ENCODE measurements at regions not wholly inside any gene's neighbourhood (a gene's known extent, or its start where the extent isn't known, plus 50 kb on each side); places are given as distances from the start of the nearest gene placed in this dataset.
A peak's percentile ranks its signal among the peaks of the same experiment; 100 is the strongest.

DNA sequence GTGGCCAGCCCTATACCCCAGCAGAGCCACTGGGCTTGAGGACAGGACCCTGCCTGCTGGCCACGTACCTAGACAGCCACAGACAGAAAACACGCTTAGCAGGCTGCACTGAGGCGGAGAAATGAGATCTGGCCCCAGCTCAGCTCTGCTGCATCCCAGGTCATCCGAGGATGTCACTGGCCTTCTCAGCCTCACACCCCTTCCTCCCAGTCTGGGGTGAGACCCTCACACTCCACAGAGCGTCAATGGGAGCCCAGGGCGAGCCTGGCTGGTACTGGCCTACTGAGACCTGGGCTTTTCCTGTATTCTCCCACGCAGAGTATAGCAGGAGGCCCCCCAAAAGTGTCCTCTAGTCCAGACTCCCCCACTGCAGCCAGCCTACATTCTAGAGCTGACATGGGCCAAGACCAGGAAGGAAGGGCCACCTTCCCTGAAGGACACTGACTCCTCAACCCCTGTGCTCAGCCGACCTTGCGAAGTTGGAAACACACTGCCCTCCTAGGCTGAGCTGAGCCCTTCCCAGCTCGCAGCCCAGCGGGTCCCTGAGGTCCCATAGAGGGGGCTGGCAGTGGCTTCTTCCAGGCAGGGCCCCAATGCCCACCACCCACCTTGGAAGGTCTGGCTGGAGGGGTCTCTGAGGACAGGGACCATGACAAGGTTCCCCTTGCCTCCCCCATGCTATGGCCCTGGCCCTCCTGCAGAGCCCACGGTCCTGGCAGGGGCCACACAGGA is 65.9 kb upstream of the LINC01488 start:
- DNase-seq: no peak

DNA sequence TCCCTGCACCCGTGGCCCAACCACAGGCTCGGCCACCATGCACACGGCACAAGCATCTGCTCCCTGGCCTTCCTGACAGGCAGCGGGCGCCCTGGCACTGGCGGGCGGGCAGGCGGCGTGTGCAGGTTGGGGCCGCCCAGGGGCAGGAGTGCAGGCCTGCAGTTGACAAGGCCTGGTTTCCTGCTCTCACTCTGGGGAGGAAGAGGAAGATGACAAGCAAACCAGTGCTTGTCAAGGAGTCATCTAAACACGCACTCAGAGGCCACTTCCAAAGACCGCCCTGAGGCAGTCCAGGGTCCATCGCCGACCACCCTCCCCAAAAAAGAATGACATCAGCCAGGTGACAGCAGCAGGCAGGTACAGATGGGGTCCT is 65.3 kb upstream of the LINC01488 start:
- DNase-seq: peak; percentile 56 to 60

DNA sequence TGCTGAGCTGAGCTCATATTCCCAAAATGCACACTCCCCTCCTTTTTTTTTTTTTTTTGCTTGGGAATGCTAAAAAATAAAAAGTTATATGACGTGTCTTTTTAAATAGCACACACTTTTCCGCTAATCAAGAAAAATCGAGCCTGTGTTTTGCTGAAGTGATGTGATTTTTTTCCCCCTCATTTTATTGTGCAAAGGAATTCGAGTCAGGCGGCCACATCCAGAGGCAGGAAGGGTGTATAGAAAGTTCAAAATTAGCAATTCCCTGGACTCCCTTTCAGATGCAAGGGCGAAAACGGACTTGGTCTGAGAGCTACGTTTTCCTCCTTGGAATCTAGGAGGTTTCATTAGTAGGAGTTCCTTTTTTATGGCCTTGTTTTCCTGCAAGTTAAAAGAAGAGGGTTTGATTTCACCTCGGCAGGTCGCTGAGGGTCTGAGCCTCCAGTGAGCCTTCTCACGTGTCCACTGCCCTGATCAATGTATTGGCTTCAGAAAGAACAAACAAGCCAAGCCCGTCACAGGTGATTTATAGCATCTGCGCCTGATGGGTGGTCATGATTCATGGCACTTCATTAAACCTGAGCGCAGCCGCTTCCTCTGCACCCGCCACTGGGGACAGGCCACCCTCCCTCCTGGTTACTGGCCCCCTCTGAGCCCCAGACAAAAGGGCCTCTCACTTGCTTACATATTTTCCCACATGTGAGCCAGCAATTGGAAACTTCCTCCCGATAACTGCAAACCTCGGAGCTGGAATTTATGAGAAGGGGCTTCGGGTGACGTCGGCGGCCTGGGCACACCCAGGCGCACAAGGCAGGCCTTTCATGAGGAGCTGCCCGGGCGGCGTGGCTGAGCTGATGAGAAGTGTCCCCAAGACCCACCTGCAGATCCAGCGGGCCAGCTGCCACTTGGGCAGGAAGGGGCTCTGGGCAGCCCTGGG is 64.4 kb upstream of the LINC01488 start:
- no peak for DNase-seq

DNA sequence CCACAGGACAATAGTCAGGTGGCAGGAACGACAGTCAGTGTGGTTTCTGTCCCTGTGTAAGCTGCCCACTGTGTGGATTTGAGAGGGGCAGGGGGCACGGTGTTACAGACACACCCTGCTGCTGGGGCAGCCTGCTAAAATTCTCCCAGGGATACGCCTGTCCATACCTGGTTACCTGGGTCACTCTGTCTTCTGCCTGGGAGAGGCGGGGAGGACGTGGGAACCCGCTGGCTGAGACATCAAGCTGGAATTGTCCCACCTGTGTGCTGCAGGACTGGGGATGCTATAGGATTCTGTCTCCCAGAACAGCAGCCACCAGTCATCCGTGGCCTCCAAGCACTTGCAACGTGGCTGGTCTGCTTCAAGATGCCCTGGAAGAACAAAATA is 63.8 kb upstream of the LINC01488 start:
- DNase-seq: no peak

DNA sequence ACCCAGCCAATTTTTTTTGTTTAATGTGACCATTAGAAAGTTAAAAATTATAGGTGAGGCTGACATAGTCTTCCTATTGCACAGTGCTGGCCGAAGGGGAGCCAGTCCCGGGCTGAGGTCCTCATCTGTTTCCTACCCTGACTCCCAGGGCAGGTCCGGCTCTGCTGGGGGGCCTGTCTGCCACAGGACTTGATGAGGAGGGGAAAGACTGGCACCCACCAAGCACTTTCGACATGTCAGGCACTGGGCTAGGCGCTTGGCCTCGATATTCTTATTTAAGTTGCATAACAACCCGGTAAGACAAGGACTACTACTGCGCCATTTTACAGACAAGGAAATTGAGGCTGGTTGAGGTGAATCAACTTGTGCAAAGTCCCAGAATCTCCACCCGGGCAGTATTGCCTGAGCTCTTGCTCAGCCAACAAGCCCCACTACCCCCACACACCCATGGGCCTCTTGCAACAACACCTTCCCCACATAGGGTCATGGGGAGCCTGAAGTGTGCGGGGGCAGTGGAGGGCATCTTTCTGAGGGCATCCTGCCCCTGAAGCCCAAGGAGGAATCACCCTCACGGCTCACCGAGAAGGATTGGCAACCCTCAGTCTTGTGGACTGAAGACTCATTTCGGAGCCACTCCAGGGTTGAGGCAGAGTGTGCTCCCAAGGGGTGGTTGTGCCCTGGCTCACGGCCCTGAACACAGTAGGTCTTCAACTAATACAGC is 62.7 kb upstream of the LINC01488 start:
- no peak for DNase-seq

DNA sequence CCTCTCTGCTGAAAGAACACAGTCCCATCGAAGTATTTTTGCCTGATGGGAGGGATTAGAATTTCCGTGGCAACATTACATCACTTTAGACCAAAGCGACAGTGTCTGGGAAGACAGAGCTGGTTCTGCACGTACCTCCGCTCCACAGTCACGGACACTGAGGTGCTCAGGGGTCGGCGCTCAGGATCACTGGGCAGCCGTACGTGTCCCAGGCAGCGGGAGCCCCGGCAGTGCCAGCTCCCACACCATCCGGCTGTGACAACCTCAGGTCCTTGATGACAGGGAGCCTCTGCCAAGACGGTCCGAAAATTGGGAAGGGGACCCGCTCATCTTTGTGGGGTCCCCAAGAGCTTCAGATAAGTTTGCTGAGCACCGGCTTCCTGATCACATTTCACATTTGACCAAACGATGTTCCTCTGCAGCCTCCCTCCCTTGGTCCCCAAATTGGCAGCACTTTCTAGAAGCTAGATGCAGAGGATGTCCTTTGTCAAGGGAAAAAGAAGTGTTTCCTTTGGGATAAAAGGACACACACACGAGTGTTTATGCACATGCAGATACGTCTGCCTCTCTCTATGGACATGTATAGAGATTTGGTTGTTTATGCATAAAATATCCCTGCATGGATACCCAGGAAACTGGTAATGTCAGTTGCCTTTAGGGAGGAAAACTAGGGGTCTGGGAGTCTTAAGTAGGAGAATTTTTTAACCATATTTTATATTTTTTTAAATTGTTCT is 61.6 kb upstream of the LINC01488 start:
- DNase-seq: no peak

DNA sequence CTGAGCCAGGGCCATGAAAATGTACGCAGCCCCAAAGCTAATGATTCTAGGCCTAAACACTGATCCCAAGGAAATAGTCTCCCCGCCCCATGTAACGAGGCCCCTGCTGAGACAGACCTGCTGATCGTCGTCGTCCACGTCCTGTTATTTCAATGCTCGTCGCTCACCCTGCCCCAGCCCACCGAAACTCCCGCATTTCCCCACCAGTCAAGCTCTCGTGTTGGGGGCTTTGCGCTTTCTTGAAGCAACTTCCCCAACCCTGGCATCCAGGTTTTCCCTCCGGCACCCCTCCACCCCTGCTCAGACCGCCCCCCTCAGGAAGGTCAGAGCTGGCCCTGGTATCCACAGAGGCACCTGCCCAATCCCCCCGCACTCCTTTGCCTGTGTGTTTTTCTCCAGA is 58.8 kb upstream of the LINC01488 start:
- no peak for DNase-seq

DNA sequence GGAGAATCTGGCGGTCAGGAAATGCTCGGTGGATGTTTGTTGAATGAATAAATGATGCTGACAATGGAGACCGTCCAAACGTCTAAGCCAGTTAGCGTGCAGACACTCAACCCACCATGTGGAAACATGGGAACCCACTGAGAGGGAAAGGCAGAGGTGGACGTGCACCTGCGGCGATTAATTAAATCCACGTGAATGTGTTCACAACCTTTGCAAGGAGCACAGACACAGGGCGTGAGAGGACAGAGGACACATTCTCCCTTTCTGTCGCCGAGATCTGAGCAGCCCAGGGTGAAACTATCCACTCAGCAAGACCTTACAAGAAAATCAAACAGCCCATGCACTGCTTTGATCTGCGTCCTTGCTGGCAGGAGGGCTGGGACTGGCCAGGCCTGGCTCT is 58.3 kb upstream of the LINC01488 start:
- DNase-seq: no peak

DNA sequence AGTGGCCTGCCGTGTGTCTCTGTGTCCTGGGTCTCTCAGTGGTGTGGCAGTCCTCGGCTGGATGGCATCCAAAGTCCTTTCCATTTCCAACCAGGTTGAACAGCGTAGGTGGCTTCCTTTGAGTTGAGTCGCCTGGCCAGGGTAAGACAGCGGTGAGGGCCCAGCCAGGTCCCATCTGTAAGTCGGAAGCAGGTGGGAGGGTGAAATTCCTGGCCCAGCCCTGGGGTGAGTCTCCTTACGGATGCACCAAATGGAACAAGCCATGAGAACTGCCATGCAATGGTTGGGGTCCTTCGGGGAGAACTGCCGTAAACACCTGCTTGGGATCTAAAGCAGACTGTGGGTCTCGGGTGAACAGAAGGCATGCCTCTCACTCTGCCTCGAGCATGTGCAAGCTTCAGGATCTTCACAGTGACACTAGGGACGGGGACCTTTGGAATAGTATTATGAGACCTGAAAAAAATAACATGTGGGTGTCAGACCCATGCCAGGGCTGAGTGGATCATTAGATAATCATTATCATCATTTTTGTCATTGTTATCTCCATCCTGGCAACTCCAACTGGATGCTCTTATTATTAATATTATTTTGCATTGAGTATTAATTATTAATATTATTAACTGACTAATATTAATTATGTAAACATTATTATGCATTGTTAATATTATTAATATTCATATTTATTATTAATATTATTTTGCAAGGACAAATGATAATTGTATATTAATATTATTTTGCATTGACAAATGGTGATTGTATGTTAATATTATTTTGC is 57.7 kb upstream of the LINC01488 start:
- no peak for DNase-seq

DNA sequence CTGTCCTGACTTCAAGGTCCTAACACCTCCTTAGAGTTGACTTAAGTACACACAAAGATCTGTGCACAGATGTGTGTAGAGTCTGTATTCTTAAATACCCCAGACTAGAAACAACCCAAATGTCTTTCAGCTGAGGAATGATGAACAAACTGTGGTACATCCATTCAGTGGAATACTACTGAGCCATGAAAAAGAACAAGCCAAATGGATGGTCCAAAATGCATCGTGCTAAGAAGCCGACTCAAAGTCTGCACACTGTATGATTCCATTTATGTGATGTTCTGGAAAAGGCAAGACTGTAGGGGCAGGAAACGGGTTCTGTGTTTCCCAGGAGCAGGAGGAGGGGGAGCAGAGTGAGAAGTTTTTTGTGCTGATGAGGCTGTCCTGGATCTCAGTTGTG is 56.7 kb upstream of the LINC01488 start:
- no peak for DNase-seq

DNA sequence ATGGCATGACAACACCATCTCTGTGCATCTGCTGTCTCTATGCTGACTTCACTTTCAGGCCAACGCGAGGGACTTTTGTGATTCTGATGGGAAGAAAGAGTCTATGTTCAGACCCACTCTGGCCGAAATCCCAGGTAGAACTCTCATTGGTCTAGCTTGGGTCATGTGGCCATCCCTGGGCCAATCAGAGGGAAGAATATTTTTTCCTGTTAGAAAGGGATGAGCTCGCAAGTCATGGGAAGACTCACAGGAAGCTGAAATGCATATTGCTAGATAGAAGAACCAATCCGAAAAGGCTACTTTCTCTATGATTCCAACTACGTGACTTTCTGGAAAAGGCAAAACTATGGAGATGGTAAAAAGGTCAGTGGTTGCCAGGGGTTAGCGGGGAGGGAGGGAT is 56.0 kb upstream of the LINC01488 start:
- peak; percentile 74 to 82 for DNase-seq

DNA sequence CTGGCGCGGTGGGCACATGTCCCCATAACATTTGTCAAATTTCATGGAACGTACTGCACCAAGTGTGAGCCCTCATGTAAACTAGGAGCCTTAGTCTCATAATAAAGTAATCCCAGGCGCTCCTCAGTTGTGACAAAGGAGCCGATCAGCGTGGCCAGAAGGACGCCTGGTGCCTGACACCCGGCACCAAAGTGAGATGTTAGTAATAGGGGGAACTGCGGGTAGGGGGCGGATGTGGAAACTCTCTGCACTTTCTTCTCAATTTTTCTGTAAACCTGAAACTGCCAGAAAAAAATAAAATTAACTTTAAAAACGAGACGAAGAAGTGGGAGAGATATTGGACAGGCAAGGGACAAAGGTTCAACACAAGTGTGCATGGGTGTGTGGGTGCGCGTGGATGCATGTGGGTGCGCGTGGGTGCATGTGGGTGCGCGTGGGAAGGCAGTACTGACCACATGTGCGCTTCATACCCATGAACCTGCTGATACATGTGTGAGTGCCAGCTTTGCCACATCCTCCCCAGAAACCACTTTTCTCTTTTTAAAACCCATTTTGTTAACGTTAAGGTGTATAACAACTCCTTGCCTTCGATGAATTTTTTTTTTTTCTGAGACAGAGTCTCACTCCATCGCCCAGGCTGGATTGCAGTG is 55.4 kb upstream of the LINC01488 start:
- peak; percentile 38 to 46 for DNase-seq

DNA sequence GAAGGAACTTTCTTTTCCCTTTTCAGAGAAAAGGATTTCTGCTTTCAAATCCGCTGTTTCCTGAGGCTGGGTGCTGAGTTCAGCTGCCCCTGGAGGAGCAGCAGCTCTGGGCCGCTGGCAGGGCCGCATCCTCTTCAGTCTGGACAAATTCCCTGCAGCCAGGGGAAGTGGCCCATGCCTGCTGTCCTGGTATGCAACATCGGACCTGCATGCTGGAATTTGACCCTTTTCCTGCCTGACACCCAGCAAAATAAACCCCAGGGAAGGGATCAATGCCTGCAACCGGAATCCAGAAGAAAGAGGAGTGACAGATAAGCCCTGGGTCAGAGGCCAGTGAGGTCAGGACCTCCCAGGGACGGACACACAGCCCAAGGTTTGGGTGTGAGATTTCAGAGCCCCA is 54.1 kb upstream of the LINC01488 start:
- DNase-seq: no peak

DNA sequence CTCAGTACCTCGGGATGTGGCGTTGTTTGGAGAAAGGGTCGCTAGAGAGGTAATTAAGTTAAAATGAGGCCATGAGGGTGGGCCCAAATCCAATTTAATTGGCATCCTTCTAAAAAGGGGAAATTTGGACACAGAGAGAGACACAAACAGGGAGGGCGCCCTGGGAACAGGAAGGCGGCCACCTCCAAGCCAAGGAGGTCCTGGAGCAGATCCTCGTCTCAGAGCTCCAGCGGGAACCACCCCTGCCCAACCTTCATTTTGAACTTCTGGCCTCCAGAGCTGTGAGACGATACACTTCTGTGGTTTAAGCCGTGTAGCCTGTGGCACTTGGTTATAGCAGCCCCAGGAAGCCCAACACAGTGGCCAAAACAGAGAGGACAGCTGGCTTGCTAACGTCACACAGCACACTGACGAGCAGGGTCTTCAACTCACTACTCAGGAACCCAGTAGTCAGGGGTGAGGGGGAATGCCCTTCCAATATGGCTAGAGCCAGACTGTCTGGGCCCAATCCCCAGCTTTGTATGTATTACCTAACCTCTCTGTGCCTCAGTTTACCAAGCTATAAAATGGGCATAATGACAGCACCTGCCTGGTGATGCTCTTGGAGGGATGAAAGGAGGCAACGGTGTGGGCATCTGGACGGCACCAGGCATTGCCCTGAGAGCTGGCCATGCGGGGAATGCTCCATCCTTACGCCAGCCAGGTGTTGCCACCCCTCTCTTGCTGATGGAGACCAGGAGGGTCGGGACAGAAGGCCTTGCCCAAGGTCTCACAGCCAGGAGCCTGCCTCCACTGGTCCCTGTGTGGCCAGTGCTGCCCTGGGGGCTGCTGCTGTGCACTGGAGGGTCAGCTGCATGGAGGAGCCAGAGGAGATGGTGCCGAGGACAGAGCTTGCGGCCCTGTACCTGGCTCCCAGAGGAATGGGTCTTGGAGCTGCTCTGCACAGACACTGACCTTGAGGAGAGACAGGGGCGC is 53.3 kb upstream of the LINC01488 start:
- DNase-seq: no peak

DNA sequence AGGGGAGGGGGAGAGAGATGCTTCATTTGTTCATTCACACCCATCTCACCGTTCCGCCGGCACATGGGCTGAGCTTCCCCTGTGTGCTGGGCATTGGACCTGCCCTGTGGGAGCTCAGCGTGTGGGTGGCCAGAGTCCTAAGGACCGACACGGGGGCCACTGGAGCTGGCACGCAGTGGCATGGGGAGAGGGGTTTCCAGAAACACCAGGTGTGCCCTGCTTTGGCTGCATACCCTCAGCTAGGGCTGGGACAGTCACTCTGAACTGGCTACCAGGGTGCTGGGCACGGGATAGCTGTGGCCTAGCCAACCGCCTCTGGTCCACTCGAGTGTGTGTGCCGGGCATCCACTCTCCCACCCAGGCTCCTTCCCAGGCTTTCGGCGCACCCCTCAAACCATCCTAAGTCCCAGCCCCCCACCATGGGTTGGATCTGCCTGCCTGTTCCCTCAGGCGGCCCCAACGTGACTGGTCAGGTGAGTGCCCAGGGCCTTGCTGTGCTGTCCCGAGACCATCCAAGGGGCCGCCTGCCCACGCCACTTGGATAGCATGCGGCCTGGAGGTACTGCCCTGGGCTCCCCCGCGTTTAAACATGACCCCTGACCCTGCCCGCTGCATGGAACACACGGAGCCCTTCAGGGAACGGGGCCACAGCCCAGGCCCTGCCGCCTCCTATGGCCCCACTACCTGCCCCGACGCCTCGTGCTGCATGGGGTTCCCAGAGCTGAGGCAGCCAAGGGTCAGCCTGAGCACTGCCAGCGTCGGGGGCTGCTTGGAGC is 51.6 kb upstream of the LINC01488 start:
- no peak for DNase-seq

DNA sequence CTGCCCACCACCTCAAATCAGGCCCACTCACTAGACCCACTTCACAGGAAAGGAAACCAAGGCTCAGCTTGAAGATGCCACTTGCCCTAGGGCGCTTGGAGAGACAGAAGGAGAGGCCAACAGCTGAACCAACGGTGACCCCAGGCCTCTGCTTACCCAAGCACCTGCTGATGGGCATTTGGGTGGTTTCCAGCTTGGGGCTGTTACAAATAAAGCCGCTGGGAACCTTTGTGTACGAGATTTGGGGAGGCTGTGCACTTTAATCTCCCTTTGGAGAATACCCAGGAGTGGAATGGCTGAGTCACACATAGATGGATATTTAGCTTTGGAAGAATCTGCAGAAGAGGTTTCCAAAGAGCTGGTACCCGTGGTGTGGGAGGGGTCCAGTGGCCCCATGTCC is 50.9 kb upstream of the LINC01488 start:
- no peak for DNase-seq

DNA sequence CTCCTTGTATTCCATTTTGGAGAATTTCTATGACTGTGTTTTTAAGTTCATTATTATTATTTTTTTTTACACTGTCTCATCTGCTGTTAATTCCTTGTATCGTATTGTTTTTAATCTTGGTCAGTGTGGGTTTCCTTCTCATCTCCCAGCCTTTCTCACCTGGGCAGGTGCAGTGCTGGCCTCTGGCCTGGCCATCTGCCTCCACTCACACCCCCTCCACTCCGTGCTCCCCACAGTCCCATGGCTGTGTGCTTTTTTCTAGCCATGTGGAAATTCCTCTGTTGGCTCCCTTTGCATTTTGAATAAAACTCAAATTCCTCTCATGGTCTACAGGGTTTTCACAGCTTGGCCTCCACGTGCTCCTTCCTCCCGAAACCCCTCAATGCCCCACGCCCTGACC is 50.3 kb upstream of the LINC01488 start:
- DNase-seq: no peak
